ENCODE measurements at regions not wholly inside any gene's neighbourhood (a gene's known extent, or its start where the extent isn't known, plus 50 kb on each side); places are given as distances from the start of the nearest gene placed in this dataset.
"Not testable (repeated sequence)": the region's sequence is repeated elsewhere in the genome, so short reads cannot be mapped to it uniquely, and the experiment has no call there.

DNA sequence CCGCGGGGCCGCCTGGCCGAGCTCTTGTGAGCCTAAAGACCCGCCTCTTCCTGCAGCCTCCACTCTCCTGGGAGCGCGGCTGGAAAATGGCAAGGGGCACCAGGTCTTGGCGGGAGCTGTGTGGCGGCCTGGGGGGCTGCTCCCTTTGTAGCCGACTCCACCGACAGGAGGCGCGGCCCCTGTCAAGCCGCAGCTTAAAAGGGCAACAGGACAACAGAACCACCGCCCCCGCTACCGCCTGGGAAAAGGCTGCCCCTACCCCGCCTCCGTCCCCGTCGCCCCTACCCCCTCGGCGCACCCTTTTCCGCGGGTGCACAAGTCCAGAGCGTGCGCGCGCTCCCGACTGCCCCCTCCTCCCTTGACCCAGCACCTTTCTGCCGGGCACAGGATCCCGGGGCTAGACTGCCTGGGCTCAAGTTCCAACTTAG lies 60.3 kb downstream of the GOLGA8K start:
- H3K9me3 ChIP-seq (ENCODE audit: control insufficient read depth in 2 of 3, low read length in 3 of 3); H3K27me3 Mint-ChIP-seq; intact Hi-C loops (cut with micrococcal nuclease); H3K27ac Mint-ChIP-seq; H3K27me3 ChIP-seq (ENCODE audit: control insufficient read depth in 2 of 2, insufficient read depth in 2 of 2, low read length in 2 of 2); H3K27ac ChIP-seq (ENCODE audit: low read depth, low read length); H3K4me3 Mint-ChIP-seq; CTCF ChIA-PET; H3K4me3 ChIP-seq (ENCODE audit: low read length); H3K36me3 Mint-ChIP-seq; H3K36me3 ChIP-seq (ENCODE audit: control insufficient read depth in 2 of 3, insufficient read depth in 3 of 3, low read length in 3 of 3); H3K4me1 Mint-ChIP-seq; H3K9me3 Mint-ChIP-seq; H3K4me1 ChIP-seq (ENCODE audit: control insufficient read depth in 2 of 2, insufficient read depth in 2 of 2, low read length in 2 of 2); DNase-seq; POLR2A ChIA-PET: not testable (repeated sequence)
- peak; percentile 22 for ATAC-seq

DNA sequence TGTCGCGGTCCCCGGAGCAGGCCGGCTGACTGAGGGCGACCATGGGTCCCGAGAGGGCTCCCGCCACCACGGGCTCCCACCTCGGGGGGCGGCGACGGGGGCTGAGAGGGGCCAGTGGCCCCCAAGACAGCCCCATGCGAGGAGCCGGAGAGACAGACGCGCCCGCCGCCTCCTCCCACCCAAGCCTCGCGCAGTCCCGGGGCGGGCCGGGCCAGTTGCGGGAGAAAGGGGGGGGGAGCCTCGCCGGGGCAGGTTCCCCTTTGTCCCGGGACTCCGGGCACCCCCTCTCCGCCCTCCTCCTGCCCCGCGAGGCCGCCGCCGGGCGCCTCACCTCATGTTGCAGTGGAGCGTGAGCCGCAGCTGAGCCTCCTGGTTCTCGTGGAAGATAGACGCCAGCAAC lies 60.8 kb downstream of the GOLGA8K start:
- H3K4me1 Mint-ChIP-seq; H3K36me3 Mint-ChIP-seq; H3K27me3 Mint-ChIP-seq; H3K4me3 ChIP-seq (ENCODE audit: low read length); H3K27ac Mint-ChIP-seq; DNase-seq; H3K4me3 Mint-ChIP-seq; H3K36me3 ChIP-seq (ENCODE audit: control insufficient read depth in 2 of 3, insufficient read depth in 3 of 3, low read length in 3 of 3); H3K27me3 ChIP-seq (ENCODE audit: control insufficient read depth in 2 of 2, insufficient read depth in 2 of 2, low read length in 2 of 2); POLR2A ChIA-PET; H3K9me3 Mint-ChIP-seq; CTCF ChIA-PET; intact Hi-C loops (cut with micrococcal nuclease); H3K27ac ChIP-seq (ENCODE audit: low read depth, low read length); H3K9me3 ChIP-seq (ENCODE audit: control insufficient read depth in 2 of 3, low read length in 3 of 3); H3K4me1 ChIP-seq (ENCODE audit: control insufficient read depth in 2 of 2, insufficient read depth in 2 of 2, low read length in 2 of 2): not testable (repeated sequence)
- peak; percentile 21 for ATAC-seq

GRCh38 chr15:32341530-32341929 lies 61.6 kb downstream of the GOLGA8K start:
- H3K4me1 ChIP-seq (ENCODE audit: control insufficient read depth in 2 of 2, insufficient read depth in 2 of 2, low read length in 2 of 2); H3K9me3 Mint-ChIP-seq; CTCF ChIA-PET; intact Hi-C loops (cut with micrococcal nuclease); H3K9me3 ChIP-seq (ENCODE audit: control insufficient read depth in 2 of 3, low read length in 3 of 3); H3K36me3 Mint-ChIP-seq; H3K27ac Mint-ChIP-seq; H3K27me3 ChIP-seq (ENCODE audit: control insufficient read depth in 2 of 2, insufficient read depth in 2 of 2, low read length in 2 of 2); POLR2A ChIA-PET; H3K27me3 Mint-ChIP-seq; H3K4me3 Mint-ChIP-seq; H3K27ac ChIP-seq (ENCODE audit: low read depth, low read length); H3K4me1 Mint-ChIP-seq; ATAC-seq; DNase-seq; H3K4me3 ChIP-seq (ENCODE audit: low read length); H3K36me3 ChIP-seq (ENCODE audit: control insufficient read depth in 2 of 3, insufficient read depth in 3 of 3, low read length in 3 of 3): not testable (repeated sequence)

DNA sequence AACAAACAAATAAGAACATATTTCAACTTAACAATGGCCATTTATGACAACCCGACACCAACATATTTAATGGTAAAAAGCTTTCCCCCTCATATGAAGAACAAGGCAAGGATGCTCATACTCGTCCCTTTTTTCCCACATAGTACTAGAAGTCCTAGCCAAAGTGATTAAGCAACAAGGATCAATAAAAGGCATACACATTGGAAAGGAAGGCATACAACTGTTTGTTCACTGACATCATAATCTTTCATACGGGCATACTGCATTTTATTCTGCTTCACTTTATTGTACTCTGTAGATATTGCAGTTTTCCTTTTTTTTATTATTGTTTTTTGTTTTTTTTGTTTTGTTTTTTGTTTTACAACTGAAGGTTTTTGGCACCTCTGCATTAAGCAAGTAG lies 66.3 kb downstream of the GOLGA8K start:
- H3K27ac ChIP-seq (ENCODE audit: low read depth, low read length); H3K27me3 ChIP-seq (ENCODE audit: control insufficient read depth in 2 of 2, insufficient read depth in 2 of 2, low read length in 2 of 2); CTCF ChIA-PET: not testable (repeated sequence)

DNA sequence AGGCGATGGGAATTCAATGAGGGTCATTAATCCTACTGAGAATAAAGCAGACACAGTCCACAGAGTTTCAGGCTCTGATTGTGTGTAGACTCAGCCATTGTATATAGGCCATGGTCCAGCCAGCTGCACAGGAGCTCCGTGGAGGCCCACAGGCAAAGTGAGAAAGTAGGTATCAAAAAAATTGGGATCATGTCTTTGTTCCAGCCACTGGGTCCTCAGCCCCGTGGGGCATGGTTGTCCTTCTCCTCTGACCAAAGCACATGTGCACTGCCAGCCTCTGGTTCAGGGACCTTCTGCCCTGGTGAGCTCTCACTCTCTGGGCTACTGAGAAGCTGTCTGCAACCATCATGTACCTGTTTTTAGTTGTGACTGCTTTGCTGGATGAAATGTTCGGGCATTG lies 79.7 kb downstream of the GOLGA8K start:
- H3K36me3 Mint-ChIP-seq; H3K27me3 Mint-ChIP-seq; H3K27ac Mint-ChIP-seq; H3K9me3 Mint-ChIP-seq; POLR2A ChIA-PET; intact Hi-C loops (cut with micrococcal nuclease); ATAC-seq; CTCF ChIA-PET; H3K36me3 ChIP-seq (ENCODE audit: control insufficient read depth in 2 of 3, insufficient read depth in 3 of 3, low read length in 3 of 3); DNase-seq; H3K27me3 ChIP-seq (ENCODE audit: control insufficient read depth in 2 of 2, insufficient read depth in 2 of 2, low read length in 2 of 2); H3K9me3 ChIP-seq (ENCODE audit: control insufficient read depth in 2 of 3, low read length in 3 of 3); H3K4me1 ChIP-seq (ENCODE audit: control insufficient read depth in 2 of 2, insufficient read depth in 2 of 2, low read length in 2 of 2); H3K27ac ChIP-seq (ENCODE audit: low read depth, low read length); H3K4me3 ChIP-seq (ENCODE audit: low read length); H3K4me1 Mint-ChIP-seq; H3K4me3 Mint-ChIP-seq: not testable (repeated sequence)

More for the DNA sequence above, 66.3 kb downstream of the GOLGA8K start:
- H3K36me3 ChIP-seq (ENCODE audit: control insufficient read depth in 2 of 3, insufficient read depth in 3 of 3, low read length in 3 of 3); H3K4me3 Mint-ChIP-seq; POLR2A ChIA-PET; H3K9me3 Mint-ChIP-seq; H3K27ac Mint-ChIP-seq; H3K9me3 ChIP-seq (ENCODE audit: control insufficient read depth in 2 of 3, low read length in 3 of 3); H3K4me1 Mint-ChIP-seq; DNase-seq; H3K4me1 ChIP-seq (ENCODE audit: control insufficient read depth in 2 of 2, insufficient read depth in 2 of 2, low read length in 2 of 2); H3K36me3 Mint-ChIP-seq; H3K27me3 Mint-ChIP-seq; intact Hi-C loops (cut with micrococcal nuclease); ATAC-seq; H3K4me3 ChIP-seq (ENCODE audit: low read length): not testable (repeated sequence)

DNA sequence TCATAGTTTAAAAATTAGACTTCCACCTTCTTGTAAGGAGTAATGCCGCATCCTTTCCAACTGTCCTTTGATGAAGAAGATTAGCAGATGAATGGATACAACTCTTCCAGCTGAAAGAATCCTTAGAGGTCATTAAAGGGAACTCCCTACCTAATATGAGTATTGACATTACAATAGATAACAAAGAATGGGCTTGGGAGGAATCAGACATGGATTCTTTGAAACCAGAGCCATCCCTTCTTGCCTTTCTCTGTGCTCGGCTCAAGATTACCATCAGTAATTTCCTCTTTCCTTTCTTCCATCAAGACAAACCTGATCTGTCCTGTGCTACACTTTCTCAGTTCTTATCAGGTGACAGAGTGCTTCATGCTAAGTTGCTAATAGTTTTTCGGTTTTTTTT lies 83.8 kb downstream of the GOLGA8K start:
- H3K27me3 ChIP-seq (ENCODE audit: control insufficient read depth in 2 of 2, insufficient read depth in 2 of 2, low read length in 2 of 2); H3K27ac Mint-ChIP-seq; ATAC-seq; H3K27me3 Mint-ChIP-seq; H3K9me3 Mint-ChIP-seq; H3K9me3 ChIP-seq (ENCODE audit: control insufficient read depth in 2 of 3, low read length in 3 of 3); H3K36me3 ChIP-seq (ENCODE audit: control insufficient read depth in 2 of 3, insufficient read depth in 3 of 3, low read length in 3 of 3); H3K4me1 Mint-ChIP-seq; H3K36me3 Mint-ChIP-seq; H3K4me3 Mint-ChIP-seq; intact Hi-C loops (cut with micrococcal nuclease); CTCF ChIA-PET; H3K27ac ChIP-seq (ENCODE audit: low read depth, low read length); H3K4me3 ChIP-seq (ENCODE audit: low read length); H3K4me1 ChIP-seq (ENCODE audit: control insufficient read depth in 2 of 2, insufficient read depth in 2 of 2, low read length in 2 of 2); POLR2A ChIA-PET; DNase-seq: not testable (repeated sequence)

- not testable (repeated sequence) for H3K9me3 Mint-ChIP-seq
Observed at GRCh38 chr15:32316482-32316881, 86.6 kb downstream of the GOLGA8K start.

More at GRCh38 chr15:32316482-32316881, 86.6 kb downstream of the GOLGA8K start:
- H3K36me3 ChIP-seq (ENCODE audit: control insufficient read depth in 2 of 3, insufficient read depth in 3 of 3, low read length in 3 of 3); DNase-seq; ATAC-seq; intact Hi-C loops (cut with micrococcal nuclease); H3K4me3 Mint-ChIP-seq; H3K27ac Mint-ChIP-seq; H3K4me3 ChIP-seq (ENCODE audit: low read length); H3K27me3 ChIP-seq (ENCODE audit: control insufficient read depth in 2 of 2, insufficient read depth in 2 of 2, low read length in 2 of 2); H3K4me1 Mint-ChIP-seq; H3K9me3 ChIP-seq (ENCODE audit: control insufficient read depth in 2 of 3, low read length in 3 of 3); CTCF ChIA-PET; H3K36me3 Mint-ChIP-seq; H3K4me1 ChIP-seq (ENCODE audit: control insufficient read depth in 2 of 2, insufficient read depth in 2 of 2, low read length in 2 of 2); POLR2A ChIA-PET; H3K27me3 Mint-ChIP-seq; H3K27ac ChIP-seq (ENCODE audit: low read depth, low read length): not testable (repeated sequence)

Measured in naive thymus-derived CD4-positive, alpha-beta T cell (primary cell).